HG03175 (cell line): ENCODE measurements at regions not wholly inside any gene's neighbourhood (a gene's known extent, or its start where the extent isn't known, plus 50 kb on each side); places are given as distances from the start of the nearest gene placed in this dataset.

ENCODE experiments used
- ATAC-seq: cut with Tn5 transposase; IDR thresholded peaks from one replicate; pipeline ENCODE4 v1.9.1; 2021; ENCODE audit warnings: mild to moderate bottlenecking, moderate library complexity; ENCODE audit not compliant: unreplicated experiment

- ATAC-seq: no peak
Observed at GRCh38 chr14:105838591-105839424, 312.4 kb downstream of the TMEM121 start.

- ATAC-seq: no peak
Observed at GRCh38 chr14:105839425-105840265, 313.3 kb downstream of the TMEM121 start.

GRCh38 chr14:105840266-105841021 is 314.1 kb downstream of the TMEM121 start:
- ATAC-seq: no peak

GRCh38 chr14:105841022-105842009 is 314.9 kb downstream of the TMEM121 start:
- ATAC-seq: no peak

GRCh38 chr14:105842105-105842504 is 315.7 kb downstream of the TMEM121 start:
- ATAC-seq: no peak

- ATAC-seq: no peak
Observed at GRCh38 chr14:105843444-105844046, 317.2 kb downstream of the TMEM121 start.

GRCh38 chr14:105844047-105844630 is 317.8 kb downstream of the TMEM121 start:
- no peak for ATAC-seq

GRCh38 chr14:105844810-105845724 is 318.7 kb downstream of the TMEM121 start:
- ATAC-seq: no peak

- no peak for ATAC-seq
Observed at GRCh38 chr14:105845725-105846309, 319.4 kb downstream of the TMEM121 start.

- no peak for ATAC-seq
Observed at GRCh38 chr14:105846312-105846711, 319.9 kb downstream of the TMEM121 start.

- no peak for ATAC-seq
Observed at GRCh38 chr14:105847400-105847799, 321.0 kb downstream of the TMEM121 start.

GRCh38 chr14:105848570-105848969 is 322.2 kb downstream of the TMEM121 start:
- ATAC-seq: no peak

- ATAC-seq: no peak
Observed at GRCh38 chr14:105849933-105850626, 323.7 kb downstream of the TMEM121 start.

GRCh38 chr14:105850853-105851581 is 324.6 kb downstream of the TMEM121 start:
- ATAC-seq: no peak

GRCh38 chr14:105851716-105852377 is 325.5 kb downstream of the TMEM121 start:
- no peak for ATAC-seq
